Mesodermal cell (in vitro differentiated cells): ENCODE measurements at regions not wholly inside any gene's neighbourhood (a gene's known extent, or its start where the extent isn't known, plus 50 kb on each side); places are given as distances from the start of the nearest gene placed in this dataset.

Experiments used
- H3K27ac ChIP-seq: 2 replicates; pipeline ENCODE4 v1.7.0; 2013; ENCODE audit warnings: mild to moderate bottlenecking, low read depth, low read length, moderate library complexity; ENCODE audit not compliant: severe bottlenecking
- H3K36me3 ChIP-seq: 2 replicates; pipeline ENCODE4 v1.7.1; 2013; ENCODE audit warnings: mild to moderate bottlenecking, low read length, moderate library complexity; ENCODE audit not compliant: control insufficient read depth, insufficient read depth
- H3K4me1 ChIP-seq: one replicate; pipeline ENCODE4 v1.7.1; 2013; ENCODE audit warnings: mild to moderate bottlenecking, low read length; ENCODE audit not compliant: insufficient read depth, control insufficient read depth, poor library complexity, severe bottlenecking
- H3K4me3 ChIP-seq: 2 replicates; pipeline ENCODE4 v1.7.0; 2013; ENCODE audit warnings: low read length, control low read depth, mild to moderate bottlenecking; ENCODE audit not compliant: insufficient read depth, poor library complexity, severe bottlenecking; ENCODE audit errors: extremely low read depth
- H3K9me3 ChIP-seq: 2 replicates; pipeline ENCODE4 v1.7.1; 2013; ENCODE audit warnings: mild to moderate bottlenecking, low read length, moderate library complexity; ENCODE audit not compliant: control insufficient read depth
- WGBS, 2 experiments: methylation state at CpG; one replicate each; pipeline ENCODE4 v1.1.5; 2013; ENCODE audit warnings: missing lambda C conversion rate in 2 of 2; ENCODE audit not compliant: insufficient coverage in 2 of 2; 5-methylcytosine and 5-hydroxymethylcytosine counted together

DNA sequence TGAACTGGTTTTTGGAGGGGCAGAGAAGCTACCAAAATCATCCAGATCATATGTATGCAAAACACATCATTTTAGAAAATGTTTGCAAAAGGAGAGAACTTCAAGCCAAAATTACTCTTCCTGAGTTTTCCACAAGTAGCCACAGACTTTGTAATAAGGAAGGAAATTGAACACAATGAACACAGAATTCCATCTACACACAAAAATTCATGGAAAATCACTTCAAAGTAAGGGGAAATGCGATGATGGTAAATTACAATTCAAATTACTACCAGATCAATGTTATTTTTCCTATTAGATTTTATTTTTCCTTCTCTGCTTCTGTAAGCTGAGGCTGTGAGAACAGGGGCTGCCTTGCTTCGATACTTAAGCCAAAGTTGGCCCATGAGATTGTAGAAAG lies 172.1 kb upstream of the ARL4C start:
- Histone ChIP-seq H3K36me3 (no peaks in the 10 kb centered on the region), H3K9me3 (peaks cover 24% of the 10 kb centered on the region), H3K4me3 (no peak overlapping the region), H3K4me1 (peaks cover 8% of the 10 kb centered on the region), H3K27ac (no peak overlapping the region)
- WGBS, 2 experiments, result no CpG with 5 or more reads among the region's 2 CpGs

DNA sequence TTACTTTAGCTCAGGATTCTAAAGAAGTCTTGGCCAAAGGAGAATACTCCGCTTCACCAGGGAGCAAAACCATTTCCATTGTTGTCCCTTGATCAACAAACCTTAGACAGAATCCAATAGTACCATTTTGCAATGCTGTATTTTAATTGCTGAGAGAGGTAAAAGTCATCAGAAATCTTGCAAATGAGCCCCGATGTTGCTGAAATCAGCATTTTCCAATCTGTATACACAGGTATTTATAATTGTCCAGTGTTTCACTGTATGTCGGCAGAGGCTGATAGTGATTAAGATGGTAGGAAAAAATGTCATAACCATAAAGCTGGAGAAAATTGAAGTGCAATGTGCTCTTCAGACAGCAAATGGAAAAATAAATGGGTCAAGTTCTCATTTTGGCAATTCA lies 170.0 kb upstream of the ARL4C start:
- Histone ChIP-seq H3K36me3 (no peaks in the 10 kb centered on the region), H3K27ac (no peak overlapping the region), H3K4me1 (peaks cover 5% of the 10 kb centered on the region), H3K9me3 (peaks cover 15% of the 10 kb centered on the region), H3K4me3 (no peak overlapping the region)
- 88 to 100% methylated on average over 1 of the region's 3 CpGs for WGBS, 2 experiments

DNA sequence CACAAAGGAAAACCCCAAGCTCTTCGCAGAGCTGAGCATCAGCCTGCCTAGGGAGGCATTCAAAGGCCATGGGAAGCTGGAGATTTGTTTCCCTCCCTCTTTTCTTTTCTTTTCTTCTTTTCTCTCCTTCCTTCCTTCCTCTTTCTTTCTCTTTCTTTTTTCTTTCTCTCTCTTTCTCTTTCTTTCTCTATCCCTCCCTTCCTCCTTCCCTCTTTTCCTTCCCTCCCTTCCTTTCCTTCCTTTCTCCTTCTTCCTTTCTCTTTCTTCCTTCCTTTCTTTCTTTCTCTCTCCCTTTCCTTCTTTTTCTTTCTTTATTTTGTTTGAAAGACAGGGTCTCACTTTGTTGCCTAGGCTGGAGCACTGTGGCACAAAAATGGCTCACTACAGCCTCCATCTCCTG lies 168.4 kb upstream of the ARL4C start:
- Histone ChIP-seq H3K4me1 (no peaks in the 10 kb centered on the region), H3K27ac (no peak overlapping the region), H3K36me3 (no peaks in the 10 kb centered on the region), H3K9me3 (peaks cover 15% of the 10 kb centered on the region), H3K4me3 (no peak overlapping the region)
- WGBS, 2 experiments, result 86 to 100% methylated on average over 1 of the region's 1 CpG

DNA sequence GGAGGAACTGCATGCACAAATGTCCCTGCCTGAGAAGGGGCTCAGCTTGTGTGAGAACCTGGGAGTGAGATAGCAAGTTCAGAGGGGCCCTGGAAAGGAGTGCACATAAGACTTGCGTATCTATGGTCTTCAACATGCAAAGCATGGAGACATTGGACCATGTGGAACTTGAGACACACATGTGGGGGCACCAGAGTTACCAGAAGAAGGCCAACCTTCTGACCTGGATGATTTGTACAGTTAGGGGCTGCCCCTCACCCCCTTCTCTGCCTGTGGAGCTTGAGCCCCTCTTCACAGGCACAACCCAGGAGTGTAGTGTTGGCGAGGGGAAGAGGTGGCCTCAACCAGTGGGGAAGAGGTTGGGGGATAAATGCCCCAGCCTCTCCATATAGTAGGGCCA lies 165.0 kb upstream of the ARL4C start:
- Histone ChIP-seq H3K36me3 (no peaks in the 10 kb centered on the region), H3K9me3 (peaks cover 15% of the 10 kb centered on the region), H3K4me3 (no peak overlapping the region), H3K27ac (no peak overlapping the region), H3K4me1 (no peaks in the 10 kb centered on the region)
- 43 to 45% methylated on average over 1 of the region's 2 CpGs for WGBS, 2 experiments

DNA sequence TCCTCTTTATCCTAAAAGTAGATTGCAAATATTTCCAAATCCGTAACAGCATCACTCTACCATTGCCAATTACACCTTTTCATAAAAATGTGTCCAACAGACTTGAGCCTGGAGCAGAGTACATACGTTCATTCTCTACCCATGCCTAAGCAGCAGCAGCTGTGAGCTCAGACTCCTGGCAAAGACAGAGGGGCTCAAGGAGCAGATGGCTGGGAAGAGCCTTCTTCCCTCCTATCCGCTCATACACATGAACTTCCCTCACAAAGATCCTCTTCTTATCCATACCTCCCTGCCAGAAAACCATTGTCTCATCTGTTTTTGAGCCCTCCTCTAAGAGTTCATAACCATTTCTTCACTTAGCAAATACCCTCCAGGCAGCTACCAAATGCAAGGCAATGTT lies 164.3 kb upstream of the ARL4C start:
- Histone ChIP-seq H3K36me3 (no peaks in the 10 kb centered on the region), H3K9me3 (peaks cover 15% of the 10 kb centered on the region), H3K4me1 (no peaks in the 10 kb centered on the region), H3K4me3 (no peak overlapping the region), H3K27ac (no peak overlapping the region)
- 84 to 100% methylated on average over 3 of the region's 3 CpGs for WGBS, 2 experiments

DNA sequence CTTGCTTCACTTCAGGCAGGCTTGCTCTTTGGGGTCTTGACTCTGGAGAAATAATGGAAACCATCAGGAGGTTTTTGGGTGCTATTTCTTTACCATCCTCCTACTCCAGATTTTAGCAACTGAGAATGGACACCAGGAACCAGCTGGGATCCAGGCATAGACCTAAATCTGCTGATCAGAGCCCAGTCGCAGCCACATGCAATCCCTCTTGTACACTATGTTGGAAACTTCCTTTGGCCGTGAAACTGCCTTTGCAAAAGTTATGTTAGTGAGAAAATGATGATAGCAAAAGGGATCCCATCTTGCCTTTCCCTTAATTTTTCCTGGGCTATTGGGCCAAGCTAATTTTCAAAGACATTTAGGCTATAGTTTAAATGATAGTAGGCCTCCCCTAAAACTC lies 158.8 kb upstream of the ARL4C start:
- H3K27ac ChIP-seq, result no peak overlapping the region
- no peaks in the 10 kb centered on the region for H3K4me1 ChIP-seq
- H3K36me3 ChIP-seq, result no peaks in the 10 kb centered on the region
- H3K9me3 ChIP-seq, result no peaks in the 10 kb centered on the region
- 60 to 90% methylated on average over 1 to 2 of the region's 2 CpGs for WGBS, 2 experiments
- no peak overlapping the region for H3K4me3 ChIP-seq

DNA sequence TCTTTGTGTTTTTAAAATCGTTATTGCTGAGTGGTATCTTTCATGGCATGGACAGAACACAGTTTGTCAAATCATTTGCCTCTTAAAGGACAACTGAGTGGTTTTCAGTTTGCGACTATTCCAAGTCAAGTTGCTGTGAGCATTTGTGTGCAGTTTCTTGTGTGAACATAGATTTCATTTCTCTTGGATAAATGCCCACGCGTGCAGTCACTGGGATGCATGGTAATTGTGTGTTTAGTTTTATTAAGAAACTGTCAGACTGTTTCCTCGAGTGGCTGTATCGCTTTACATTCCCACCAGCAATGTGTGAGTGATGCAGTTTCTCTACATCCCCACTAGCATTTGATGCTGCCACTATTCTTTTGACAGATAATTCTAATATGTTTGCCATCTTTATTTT lies 154.0 kb upstream of the ARL4C start:
- Histone ChIP-seq H3K9me3 (no peaks in the 10 kb centered on the region), H3K27ac (no peak overlapping the region), H3K4me1 (no peaks in the 10 kb centered on the region), H3K4me3 (no peak overlapping the region), H3K36me3 (no peaks in the 10 kb centered on the region)
- WGBS, 2 experiments, result 90 to 92% methylated on average over 1 to 2 of the region's 6 CpGs

DNA sequence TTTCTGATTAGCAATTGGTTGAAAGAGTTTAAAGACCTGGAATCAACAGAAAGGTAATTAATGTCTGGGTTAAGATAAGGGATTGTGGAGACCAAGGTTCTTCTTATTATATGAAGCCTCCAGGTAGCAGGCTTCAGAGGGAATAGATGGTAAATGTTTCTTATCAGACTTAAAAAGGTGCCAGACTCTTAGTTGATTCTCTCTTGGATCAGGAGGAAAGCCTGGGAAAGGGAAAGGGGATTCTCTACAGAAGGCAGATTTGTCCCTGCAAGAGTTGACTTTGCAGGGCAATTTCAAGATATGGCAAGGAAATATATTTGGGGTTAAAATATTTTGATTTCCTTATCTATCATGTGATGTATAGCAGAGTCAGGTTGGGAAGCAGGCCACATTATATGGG lies 153.1 kb upstream of the ARL4C start:
- Histone ChIP-seq H3K4me1 (no peaks in the 10 kb centered on the region), H3K9me3 (no peaks in the 10 kb centered on the region), H3K4me3 (no peak overlapping the region), H3K27ac (no peak overlapping the region), H3K36me3 (no peaks in the 10 kb centered on the region)

DNA sequence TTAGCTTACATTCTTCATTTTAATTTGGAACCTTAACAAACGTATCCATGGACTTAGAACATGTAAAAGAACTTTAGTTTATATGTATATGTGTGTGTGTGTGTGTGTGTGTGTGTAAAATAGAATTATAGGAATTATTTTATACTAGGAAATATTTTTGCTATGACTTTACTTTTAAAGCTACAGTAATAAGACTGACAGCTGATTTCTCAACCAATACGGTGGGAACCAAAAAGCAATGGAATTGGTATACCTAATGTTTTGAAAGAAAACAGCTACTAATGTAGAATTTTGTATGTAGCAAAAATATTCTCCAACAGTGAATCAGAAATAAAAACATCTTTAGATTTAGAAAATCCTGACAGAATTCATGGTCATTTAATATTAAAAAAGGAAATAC lies 146.5 kb upstream of the ARL4C start:
- no CpG with 5 or more reads among the region's 2 CpGs for WGBS, 2 experiments
- H3K4me3 ChIP-seq, result no peak overlapping the region
- H3K27ac ChIP-seq, result no peak overlapping the region
- peaks cover 15% of the 10 kb centered on the region for H3K9me3 ChIP-seq
- H3K4me1 ChIP-seq, result no peaks in the 10 kb centered on the region
- H3K36me3 ChIP-seq, result no peaks in the 10 kb centered on the region

DNA sequence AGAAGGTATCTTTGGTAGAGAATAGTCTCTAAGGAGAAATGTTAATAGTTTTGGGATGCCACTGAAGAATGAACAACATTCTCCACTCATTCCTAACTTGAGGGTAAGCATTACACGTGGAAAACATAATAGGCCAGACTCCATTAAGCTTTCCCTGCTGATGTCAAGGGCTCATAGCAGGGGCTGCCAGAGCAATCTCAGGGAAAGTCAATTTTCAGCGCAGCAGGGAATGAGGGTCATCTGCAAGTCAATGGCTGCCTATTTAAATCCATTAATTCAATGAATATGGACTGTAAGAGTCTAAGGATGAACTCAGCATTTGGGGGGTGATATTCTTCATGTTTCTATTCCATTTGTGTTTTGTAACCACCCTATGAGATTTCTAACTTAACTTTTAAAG lies 144.2 kb upstream of the ARL4C start:
- 29% methylated on average over 1 of the region's 2 CpGs; no CpG with 5 or more reads in 1 of the 2 experiments for WGBS, 2 experiments
- Histone ChIP-seq H3K9me3 (peaks cover 15% of the 10 kb centered on the region), H3K36me3 (no peaks in the 10 kb centered on the region), H3K27ac (no peak overlapping the region), H3K4me1 (no peaks in the 10 kb centered on the region), H3K4me3 (no peak overlapping the region)

DNA sequence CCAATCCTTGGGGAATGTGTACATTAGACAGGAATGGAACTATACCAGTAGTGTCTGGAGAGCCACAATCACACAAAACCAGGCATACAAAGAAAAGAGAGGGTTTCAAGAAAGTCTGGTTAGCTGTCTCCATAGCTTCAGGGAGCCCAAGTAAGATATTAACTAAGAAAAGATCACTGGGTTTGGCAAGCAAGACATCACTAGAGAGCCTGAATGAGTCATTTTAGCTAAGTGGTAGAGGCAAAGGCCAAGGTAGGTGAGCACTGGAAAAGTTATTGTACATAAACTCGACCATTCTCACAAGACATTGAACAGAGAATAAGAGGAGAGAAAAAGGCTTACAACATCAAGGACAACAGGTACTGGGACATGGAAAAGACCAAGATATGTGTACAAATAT lies 143.8 kb upstream of the ARL4C start:
- Histone ChIP-seq H3K4me1 (no peaks in the 10 kb centered on the region), H3K4me3 (no peak overlapping the region), H3K27ac (no peak overlapping the region), H3K36me3 (no peaks in the 10 kb centered on the region), H3K9me3 (peaks cover 15% of the 10 kb centered on the region)
- no CpG with 5 or more reads among the region's 1 CpG for WGBS, 2 experiments

DNA sequence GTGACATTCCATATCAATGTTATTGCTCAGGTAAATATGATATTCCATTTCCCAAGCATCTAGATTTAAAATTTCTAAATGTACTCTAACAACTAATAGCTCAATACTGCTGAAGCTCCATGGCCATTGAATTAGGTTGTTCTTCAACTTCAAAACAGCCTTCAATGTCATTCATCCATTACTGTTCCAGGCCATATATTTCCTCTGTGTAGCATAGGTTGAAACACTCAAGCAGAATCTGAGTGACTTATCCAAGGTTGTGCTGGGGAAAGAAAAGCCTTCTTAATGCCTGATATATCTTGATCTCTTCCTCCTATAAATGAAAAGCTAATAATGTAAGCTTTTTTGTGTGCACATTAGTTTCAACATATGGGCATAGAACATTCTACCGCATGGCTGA lies 142.1 kb upstream of the ARL4C start:
- H3K9me3 ChIP-seq, result peaks cover 15% of the 10 kb centered on the region
- WGBS, 2 experiments, result no CpG with 5 or more reads among the region's 1 CpG
- peaks cover under 1% of the 10 kb centered on the region for H3K4me1 ChIP-seq
- no peaks in the 10 kb centered on the region for H3K36me3 ChIP-seq
- H3K27ac ChIP-seq, result no peak overlapping the region
- H3K4me3 ChIP-seq, result no peak overlapping the region
